Karpas-422 (cell line): ENCODE measurements at regions not wholly inside any gene's neighbourhood (a gene's known extent, or its start where the extent isn't known, plus 50 kb on each side); places are given as distances from the start of the nearest gene placed in this dataset.

Source experiments
- DNase-seq: peaks from one replicate; pipeline ENCODE4 v3.0.0-alpha.2; 2015
- H2AFZ ChIP-seq: fragments of 200-600 bp; sonication (generic); 2 replicates; pipeline ENCODE4 v1.6.1; 2014; ENCODE audit warnings: antibody characterized with exemption, low read length, mixed read lengths
- H3K27ac ChIP-seq: fragments of 200-600 bp; sonication (generic); 2 replicates; pipeline ENCODE4 v1.5.1; 2014; ENCODE audit warnings: mild to moderate bottlenecking, low read length, moderate library complexity
- H3K27me3 ChIP-seq: fragments of 200-600 bp; sonication (generic); 2 replicates; pipeline ENCODE4 v1.6.1; 2014; ENCODE audit warnings: low read length, mixed read lengths
- H3K36me3 ChIP-seq: fragments of 200-600 bp; sonication (generic); 2 replicates; pipeline ENCODE4 v1.6.1; 2014; ENCODE audit warnings: low read length, mixed read lengths; ENCODE audit not compliant: insufficient read depth
- H3K4me1 ChIP-seq: fragments of 200-600 bp; sonication (generic); 2 replicates; pipeline ENCODE4 v1.6.1; 2014; ENCODE audit warnings: mild to moderate bottlenecking, low read length, mixed read lengths
- H3K4me2 ChIP-seq: fragments of 200-600 bp; sonication (generic); 2 replicates; pipeline ENCODE4 v1.6.1; 2014; ENCODE audit warnings: low read length, low read depth, mild to moderate bottlenecking; ENCODE audit not compliant: poor library complexity, severe bottlenecking
- H3K4me3 ChIP-seq: fragments of 200-600 bp; sonication (generic); 2 replicates; pipeline ENCODE4 v1.5.1; 2014; ENCODE audit warnings: mild to moderate bottlenecking, antibody characterized with exemption, low read length, mixed read lengths
- H3K79me2 ChIP-seq: fragments of 200-600 bp; sonication (generic); 2 replicates; pipeline ENCODE4 v1.6.1; 2014; ENCODE audit warnings: mild to moderate bottlenecking, low read length, mixed read lengths
- H3K9ac ChIP-seq: fragments of 200-600 bp; sonication (generic); 2 replicates; pipeline ENCODE4 v1.6.0; 2014; ENCODE audit warnings: low read length
- H3K9me2 ChIP-seq: fragments of 200-600 bp; sonication (generic), shearing (Covaris generic); replicated peaks from 2 replicates; pipeline ENCODE4 v1.6.0; 2014; ENCODE audit warnings: mild to moderate bottlenecking, low read length, moderate library complexity; ENCODE audit not compliant: insufficient read depth
- H3K9me3 ChIP-seq: fragments of 300-700, 200-600 bp; sonication (generic); 2 replicates; pipeline ENCODE4 v1.6.1; 2014; ENCODE audit warnings: low read length, mixed read lengths
- H4K20me1 ChIP-seq: fragments of 200-600 bp; sonication (generic); 2 replicates; pipeline ENCODE4 v1.6.1; 2014; ENCODE audit warnings: mild to moderate bottlenecking, antibody characterized with exemption, low read length, low read depth; ENCODE audit not compliant: insufficient read depth

- Histone ChIP-seq H3K9me2 (0 out of 2 replicates have a peak, but pooled peaks cover 4% of the 10 kb centered on the region), H3K4me3 (no peak overlapping the region), H3K4me1 (no peaks in the 10 kb centered on the region), H3K27me3 (no peaks in the 10 kb centered on the region), H3K4me2 (no peak overlapping the region), H3K27ac (no peak overlapping the region), H3K9ac (no peak overlapping the region), H3K79me2 (no peaks in the 10 kb centered on the region), H4K20me1 (no peaks in the 10 kb centered on the region), H3K36me3 (no peaks in the 10 kb centered on the region), H3K9me3 (no peaks in the 10 kb centered on the region; the same call in 1 of the 2 replicates), H2AFZ (no peak overlapping the region)
- DNase-seq, result no peak
Observed at GRCh38 chr9:27940535-27940934, 367.3 kb upstream of the C9orf72 start.

- Histone ChIP-seq H3K9me3 (no peaks in the 10 kb centered on the region; the same call in 1 of the 2 replicates), H2AFZ (no peak overlapping the region), H3K9ac (no peak overlapping the region), H3K9me2 (0 out of 2 replicates have a peak, but pooled peaks cover 4% of the 10 kb centered on the region), H3K36me3 (no peaks in the 10 kb centered on the region), H3K27ac (no peak overlapping the region), H3K27me3 (no peaks in the 10 kb centered on the region), H3K4me2 (no peak overlapping the region), H4K20me1 (no peaks in the 10 kb centered on the region), H3K79me2 (no peaks in the 10 kb centered on the region), H3K4me1 (no peaks in the 10 kb centered on the region), H3K4me3 (no peak overlapping the region)
- DNase-seq, result no peak
Observed at GRCh38 chr9:27943501-27943900, 370.2 kb upstream of the C9orf72 start.

GRCh38 chr9:27945386-27945785 is 372.1 kb upstream of the C9orf72 start:
- no peak overlapping the region for H3K4me3 ChIP-seq
- no peak overlapping the region for H2AFZ ChIP-seq
- no peaks in the 10 kb centered on the region for H3K27me3 ChIP-seq
- no peaks in the 10 kb centered on the region for H3K79me2 ChIP-seq
- no peaks in the 10 kb centered on the region; the same call in 1 of the 2 replicates for H3K9me3 ChIP-seq
- 0 out of 2 replicates have a peak, but pooled peaks cover 4% of the 10 kb centered on the region for H3K9me2 ChIP-seq
- no peaks in the 10 kb centered on the region for H3K36me3 ChIP-seq
- no peak overlapping the region for H3K9ac ChIP-seq
- no peak overlapping the region for H3K27ac ChIP-seq
- no peak for DNase-seq
- H3K4me2 ChIP-seq, result no peak overlapping the region
- H3K4me1 ChIP-seq, result no peaks in the 10 kb centered on the region
- H4K20me1 ChIP-seq, result no peaks in the 10 kb centered on the region

DNA sequence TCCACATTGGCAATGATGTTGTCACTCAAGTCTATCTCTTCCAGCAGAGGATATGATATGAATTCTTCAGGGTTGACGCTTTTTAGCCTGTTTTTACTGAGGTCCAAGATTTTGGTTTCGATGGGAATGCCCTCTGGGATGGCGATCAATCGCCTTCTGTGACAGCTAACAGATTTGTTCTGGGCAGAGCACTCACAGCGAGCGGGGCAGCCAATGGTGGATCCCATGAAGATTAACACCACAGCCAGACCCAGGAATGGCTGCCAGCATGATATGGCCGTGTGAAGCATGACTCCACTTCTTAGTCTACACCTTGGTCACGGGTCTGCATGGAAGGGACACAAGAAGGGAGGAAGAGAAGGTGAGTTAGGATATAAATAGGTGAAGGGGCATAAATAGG is 377.1 kb upstream of the C9orf72 start:
- Histone ChIP-seq H4K20me1 (no peaks in the 10 kb centered on the region), H3K4me1 (no peaks in the 10 kb centered on the region), H3K79me2 (no peaks in the 10 kb centered on the region), H3K4me2 (no peak overlapping the region), H3K9me2 (no peaks in the 10 kb centered on the region), H3K4me3 (no peak overlapping the region), H3K27me3 (no peaks in the 10 kb centered on the region), H3K9ac (no peak overlapping the region), H2AFZ (no peak overlapping the region), H3K36me3 (no peaks in the 10 kb centered on the region), H3K9me3 (no peaks in the 10 kb centered on the region; the same call in 1 of the 2 replicates), H3K27ac (no peak overlapping the region)
- DNase-seq, result no peak

DNA sequence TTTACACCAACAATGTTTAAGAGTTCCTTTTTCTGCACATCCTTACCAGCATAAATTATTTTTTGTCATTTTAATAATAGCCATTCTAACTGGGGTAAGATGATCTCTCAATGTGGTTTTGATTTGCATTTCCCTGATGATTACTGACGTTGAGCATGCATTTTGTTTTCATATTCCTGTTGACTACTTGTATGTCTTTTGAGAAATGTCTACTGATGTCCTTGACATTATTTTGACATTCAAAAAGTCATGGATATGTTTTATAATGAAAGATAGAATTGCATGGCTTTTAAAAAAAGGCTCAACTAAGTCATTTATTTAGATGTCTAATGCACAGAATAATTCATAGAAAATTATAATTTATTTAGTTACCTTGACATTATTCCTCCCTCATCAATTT is 381.6 kb upstream of the C9orf72 start:
- H3K4me3 ChIP-seq, result no peak overlapping the region
- no peaks in the 10 kb centered on the region for H3K36me3 ChIP-seq
- no peaks in the 10 kb centered on the region for H3K27me3 ChIP-seq
- H3K9ac ChIP-seq, result no peak overlapping the region
- H3K79me2 ChIP-seq, result no peaks in the 10 kb centered on the region
- H3K9me2 ChIP-seq, result 0 out of 2 replicates have a peak, but pooled peaks cover under 1% of the 10 kb centered on the region
- H3K4me2 ChIP-seq, result no peak overlapping the region
- no peaks in the 10 kb centered on the region; the same call in 1 of the 2 replicates for H3K9me3 ChIP-seq
- no peaks in the 10 kb centered on the region for H3K4me1 ChIP-seq
- no peak overlapping the region for H2AFZ ChIP-seq
- DNase-seq, result no peak
- no peaks in the 10 kb centered on the region for H4K20me1 ChIP-seq
- H3K27ac ChIP-seq, result no peak overlapping the region

- no peaks in the 10 kb centered on the region for H3K79me2 ChIP-seq
- no peaks in the 10 kb centered on the region for H3K4me1 ChIP-seq
- no peak for DNase-seq
- no peak overlapping the region for H3K4me2 ChIP-seq
- no peaks in the 10 kb centered on the region for H3K27me3 ChIP-seq
- no peaks in the 10 kb centered on the region for H3K9me3 ChIP-seq
- H3K9ac ChIP-seq, result no peak overlapping the region
- H3K36me3 ChIP-seq, result no peaks in the 10 kb centered on the region
- H2AFZ ChIP-seq, result no peak overlapping the region
- H3K9me2 ChIP-seq, result 0 out of 2 replicates have a peak, but pooled peaks cover 8% of the 10 kb centered on the region
- H3K27ac ChIP-seq, result no peak overlapping the region
- no peaks in the 10 kb centered on the region for H4K20me1 ChIP-seq
- H3K4me3 ChIP-seq, result no peak overlapping the region
Observed at GRCh38 chr9:27963836-27964235, 390.6 kb upstream of the C9orf72 start.

DNA sequence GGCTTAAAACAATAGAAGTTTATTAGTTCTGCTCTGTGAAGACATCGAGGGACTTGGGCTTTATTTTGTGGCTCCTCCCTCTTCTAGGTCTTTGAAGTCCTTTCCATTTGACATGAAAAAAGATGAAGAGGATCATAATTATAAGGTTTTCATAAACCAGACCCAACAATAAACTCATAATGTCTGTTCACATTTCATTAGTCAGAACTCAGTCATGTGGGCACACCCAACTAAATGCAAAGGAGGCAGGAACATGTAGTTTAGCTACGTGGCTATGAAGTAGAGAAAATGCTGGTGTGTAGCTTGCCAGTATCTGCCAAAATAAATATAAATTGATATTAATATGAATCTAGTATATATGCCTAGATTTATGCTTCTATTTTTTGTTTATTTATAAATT is 393.9 kb upstream of the C9orf72 start:
- Histone ChIP-seq H2AFZ (no peak overlapping the region), H3K4me1 (no peaks in the 10 kb centered on the region), H3K9me2 (0 out of 2 replicates have a peak, but pooled peaks cover 3% of the 10 kb centered on the region), H3K4me2 (no peak overlapping the region), H3K27me3 (no peaks in the 10 kb centered on the region), H4K20me1 (no peaks in the 10 kb centered on the region), H3K9me3 (no peaks in the 10 kb centered on the region), H3K36me3 (no peaks in the 10 kb centered on the region), H3K9ac (no peak overlapping the region), H3K79me2 (no peaks in the 10 kb centered on the region), H3K4me3 (no peak overlapping the region), H3K27ac (no peak overlapping the region)
- no peak for DNase-seq

DNA sequence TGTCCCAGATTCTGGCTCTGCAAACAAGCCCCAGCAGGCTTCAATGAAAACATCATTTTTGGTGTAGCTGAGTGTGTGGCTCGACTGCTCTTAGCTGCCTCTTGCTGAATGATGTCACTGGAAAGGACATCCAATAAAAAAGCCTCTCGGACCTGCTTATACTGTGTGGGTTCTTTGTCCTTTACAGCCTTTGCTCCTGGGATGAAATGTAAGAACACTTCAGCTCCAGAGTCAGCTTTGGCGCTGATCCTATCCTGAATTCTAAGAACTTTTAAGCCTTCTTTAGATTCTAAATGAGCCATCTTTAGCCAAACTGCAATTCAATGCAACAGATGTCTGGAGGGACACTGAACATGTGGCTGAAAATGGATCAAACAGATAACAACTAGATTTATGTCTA is 404.6 kb upstream of the C9orf72 start:
- Histone ChIP-seq H3K4me3 (no peak overlapping the region), H3K9ac (no peak overlapping the region), H3K79me2 (no peaks in the 10 kb centered on the region), H3K4me2 (no peak overlapping the region), H3K27ac (no peak overlapping the region), H3K36me3 (no peaks in the 10 kb centered on the region), H3K4me1 (no peaks in the 10 kb centered on the region), H3K9me3 (no peaks in the 10 kb centered on the region), H3K27me3 (no peaks in the 10 kb centered on the region), H4K20me1 (no peaks in the 10 kb centered on the region), H2AFZ (no peak overlapping the region), H3K9me2 (no peaks in the 10 kb centered on the region)
- no peak for DNase-seq

- Histone ChIP-seq H3K9me2 (no peaks in the 10 kb centered on the region; the same call in 1 of the 2 replicates), H3K27ac (no peak overlapping the region), H4K20me1 (no peaks in the 10 kb centered on the region), H3K4me3 (no peak overlapping the region), H3K4me1 (no peaks in the 10 kb centered on the region), H3K9me3 (no peaks in the 10 kb centered on the region), H3K9ac (no peak overlapping the region), H3K27me3 (no peaks in the 10 kb centered on the region), H2AFZ (no peak overlapping the region), H3K4me2 (no peak overlapping the region), H3K36me3 (no peaks in the 10 kb centered on the region), H3K79me2 (no peaks in the 10 kb centered on the region)
- DNase-seq, result no peak
Observed at GRCh38 chr9:27985714-27986113, 412.4 kb upstream of the C9orf72 start.
